Keratinocyte (primary cell): ENCODE measurements at regions not wholly inside any gene's neighbourhood (a gene's known extent, or its start where the extent isn't known, plus 50 kb on each side); places are given as distances from the start of the nearest gene placed in this dataset.

Source experiments
- EZH2 ChIP-seq: IDR thresholded peaks from one replicate; pipeline ENCODE4 v1.6.1; 2012; ENCODE audit warnings: inconsistent platforms, mild to moderate bottlenecking, low read length, moderate library complexity
- TF ChIP-seq, protein P1 (sequence below), 3 experiments: IDR thresholded peaks in 1 of 3; conservative IDR thresholded peaks in 1 of 3; optimal IDR thresholded peaks in 1 of 3; 2 replicates in 2 of 3; 3 replicates in 1 of 3; pipeline versions ENCODE3 to v1.5.1; 2011; ENCODE audit warnings: low read length in 3 of 3, mild to moderate bottlenecking in 3 of 3, moderate library complexity in 2 of 3, control low read depth in 1 of 3, inconsistent platforms in 1 of 3; ENCODE audit not compliant: insufficient read depth in 2 of 3; ENCODE audit errors: extremely low read depth in 1 of 3

GRCh38 chr17:83202002-83203000, 122.9 kb downstream of the METRNL start:
- TF ChIP-seq, protein P1, sequence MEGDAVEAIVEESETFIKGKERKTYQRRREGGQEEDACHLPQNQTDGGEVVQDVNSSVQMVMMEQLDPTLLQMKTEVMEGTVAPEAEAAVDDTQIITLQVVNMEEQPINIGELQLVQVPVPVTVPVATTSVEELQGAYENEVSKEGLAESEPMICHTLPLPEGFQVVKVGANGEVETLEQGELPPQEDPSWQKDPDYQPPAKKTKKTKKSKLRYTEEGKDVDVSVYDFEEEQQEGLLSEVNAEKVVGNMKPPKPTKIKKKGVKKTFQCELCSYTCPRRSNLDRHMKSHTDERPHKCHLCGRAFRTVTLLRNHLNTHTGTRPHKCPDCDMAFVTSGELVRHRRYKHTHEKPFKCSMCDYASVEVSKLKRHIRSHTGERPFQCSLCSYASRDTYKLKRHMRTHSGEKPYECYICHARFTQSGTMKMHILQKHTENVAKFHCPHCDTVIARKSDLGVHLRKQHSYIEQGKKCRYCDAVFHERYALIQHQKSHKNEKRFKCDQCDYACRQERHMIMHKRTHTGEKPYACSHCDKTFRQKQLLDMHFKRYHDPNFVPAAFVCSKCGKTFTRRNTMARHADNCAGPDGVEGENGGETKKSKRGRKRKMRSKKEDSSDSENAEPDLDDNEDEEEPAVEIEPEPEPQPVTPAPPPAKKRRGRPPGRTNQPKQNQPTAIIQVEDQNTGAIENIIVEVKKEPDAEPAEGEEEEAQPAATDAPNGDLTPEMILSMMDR (optimal IDR thresholded peaks at IDR 0.05 in 1 of 3, IDR thresholded peaks at IDR 0.05 in 1 of 3, conservative IDR thresholded peaks at IDR 0.05 in 1 of 3; ENCODE audit: extremely low read depth in 1 of 3, insufficient read depth in 2 of 3, low read length in 3 of 3), result no peak
- no peak for TF ChIP-seq EZH2
